ENCODE measurements at regions not wholly inside any gene's neighbourhood (a gene's known extent, or its start where the extent isn't known, plus 50 kb on each side); places are given as distances from the start of the nearest gene placed in this dataset.

GRCh38 chrX:39705290-39705689, 392.5 kb downstream of the BCOR start:
- TF ChIP-seq, protein P1, sequence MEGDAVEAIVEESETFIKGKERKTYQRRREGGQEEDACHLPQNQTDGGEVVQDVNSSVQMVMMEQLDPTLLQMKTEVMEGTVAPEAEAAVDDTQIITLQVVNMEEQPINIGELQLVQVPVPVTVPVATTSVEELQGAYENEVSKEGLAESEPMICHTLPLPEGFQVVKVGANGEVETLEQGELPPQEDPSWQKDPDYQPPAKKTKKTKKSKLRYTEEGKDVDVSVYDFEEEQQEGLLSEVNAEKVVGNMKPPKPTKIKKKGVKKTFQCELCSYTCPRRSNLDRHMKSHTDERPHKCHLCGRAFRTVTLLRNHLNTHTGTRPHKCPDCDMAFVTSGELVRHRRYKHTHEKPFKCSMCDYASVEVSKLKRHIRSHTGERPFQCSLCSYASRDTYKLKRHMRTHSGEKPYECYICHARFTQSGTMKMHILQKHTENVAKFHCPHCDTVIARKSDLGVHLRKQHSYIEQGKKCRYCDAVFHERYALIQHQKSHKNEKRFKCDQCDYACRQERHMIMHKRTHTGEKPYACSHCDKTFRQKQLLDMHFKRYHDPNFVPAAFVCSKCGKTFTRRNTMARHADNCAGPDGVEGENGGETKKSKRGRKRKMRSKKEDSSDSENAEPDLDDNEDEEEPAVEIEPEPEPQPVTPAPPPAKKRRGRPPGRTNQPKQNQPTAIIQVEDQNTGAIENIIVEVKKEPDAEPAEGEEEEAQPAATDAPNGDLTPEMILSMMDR (IDR thresholded peaks at IDR 0.05; ENCODE audit: insufficient read depth, low read length, severe bottlenecking), result peak; percentile 54
- Histone ChIP-seq H3K36me3 (ENCODE audit: control insufficient read depth, insufficient read depth, low read length) (no peaks in the 10 kb centered on the region), H3K27me3 (ENCODE audit: control insufficient read depth, insufficient read depth, low read length) (no peaks in the 10 kb centered on the region), H3K4me3 (ENCODE audit: low read depth, low read length) (no peak overlapping the region)
- no peak for FAIRE-seq
- peak; percentile 80 for DNase-seq (ENCODE audit: low read depth)

- TF ChIP-seq, protein P1 (IDR thresholded peaks at IDR 0.05; ENCODE audit: insufficient read depth, low read length, severe bottlenecking), result no peak
- Histone ChIP-seq H3K36me3 (ENCODE audit: control insufficient read depth, insufficient read depth, low read length) (no peaks in the 10 kb centered on the region), H3K4me3 (ENCODE audit: low read depth, low read length) (no peak overlapping the region), H3K27me3 (ENCODE audit: control insufficient read depth, insufficient read depth, low read length) (no peaks in the 10 kb centered on the region)
- DNase-seq (ENCODE audit: low read depth), result no peak
- FAIRE-seq, result no peak
These were observed 388.4 kb downstream of the BCOR start for GRCh38 chrX:39709364-39709763.

DNA sequence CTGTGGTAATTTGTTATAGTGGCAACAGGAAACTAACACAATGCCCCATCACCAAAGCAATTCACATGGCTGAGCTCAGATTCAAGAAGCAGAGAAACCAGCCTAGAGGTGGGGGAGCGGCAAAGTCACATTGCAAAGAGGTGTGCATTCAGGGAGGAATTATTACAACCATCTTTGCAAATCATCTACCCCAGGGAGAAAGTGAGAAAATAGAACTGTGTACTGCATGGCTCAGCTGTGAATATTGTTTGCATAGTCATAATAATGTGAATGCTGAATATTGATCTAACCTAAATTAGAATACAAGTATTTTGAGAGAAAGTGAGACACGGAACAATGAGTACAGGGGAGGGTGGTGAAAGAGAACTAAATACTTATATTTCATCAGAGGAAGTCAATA, 387.9 kb downstream of the BCOR start:
- no peak for FAIRE-seq
- TF ChIP-seq, protein P1 (IDR thresholded peaks at IDR 0.05; ENCODE audit: insufficient read depth, low read length, severe bottlenecking), result no peak

GRCh38 chrX:39710776-39711175, 387.0 kb downstream of the BCOR start:
- Histone ChIP-seq H3K36me3 (ENCODE audit: control insufficient read depth, insufficient read depth, low read length) (no peaks in the 10 kb centered on the region), H3K27me3 (ENCODE audit: control insufficient read depth, insufficient read depth, low read length) (no peaks in the 10 kb centered on the region), H3K4me3 (ENCODE audit: low read depth, low read length) (no peak overlapping the region)
- TF ChIP-seq, protein P1 (IDR thresholded peaks at IDR 0.05; ENCODE audit: insufficient read depth, low read length, severe bottlenecking), result no peak
- FAIRE-seq, result no peak
- DNase-seq (ENCODE audit: low read depth), result no peak

More for the DNA sequence above, 387.9 kb downstream of the BCOR start:
- H3K27me3 ChIP-seq (ENCODE audit: control insufficient read depth, insufficient read depth, low read length), result no peaks in the 10 kb centered on the region
- H3K36me3 ChIP-seq (ENCODE audit: control insufficient read depth, insufficient read depth, low read length), result no peaks in the 10 kb centered on the region
- DNase-seq (ENCODE audit: low read depth), result no peak
- no peak overlapping the region for H3K4me3 ChIP-seq (ENCODE audit: low read depth, low read length)

DNA sequence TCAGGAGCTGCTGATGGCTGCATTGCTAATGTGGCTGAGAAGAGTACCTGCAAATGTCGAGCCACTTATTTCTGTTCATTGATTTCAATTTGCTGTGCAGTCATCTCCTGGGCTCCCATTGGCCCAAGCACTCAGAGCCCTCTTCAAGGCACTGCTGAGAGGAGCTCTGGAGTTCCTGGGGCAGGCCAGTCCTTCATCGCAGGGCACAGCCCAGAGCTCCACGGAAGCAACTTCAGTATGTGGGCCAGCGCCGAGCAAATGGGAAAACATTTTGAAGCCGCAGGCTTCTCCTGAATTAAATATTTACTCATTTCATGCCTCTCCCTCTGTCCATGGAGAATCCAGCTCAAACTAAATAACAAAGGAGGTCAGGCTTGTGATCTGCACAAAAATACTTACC, 383.3 kb downstream of the BCOR start:
- TF ChIP-seq, protein P1 (IDR thresholded peaks at IDR 0.05; ENCODE audit: insufficient read depth, low read length, severe bottlenecking), result no peak
- no peak for FAIRE-seq
- Histone ChIP-seq H3K27me3 (ENCODE audit: control insufficient read depth, insufficient read depth, low read length) (no peaks in the 10 kb centered on the region), H3K4me3 (ENCODE audit: low read depth, low read length) (no peak overlapping the region), H3K36me3 (ENCODE audit: control insufficient read depth, insufficient read depth, low read length) (no peaks in the 10 kb centered on the region)
- DNase-seq (ENCODE audit: low read depth), result no peak

DNA sequence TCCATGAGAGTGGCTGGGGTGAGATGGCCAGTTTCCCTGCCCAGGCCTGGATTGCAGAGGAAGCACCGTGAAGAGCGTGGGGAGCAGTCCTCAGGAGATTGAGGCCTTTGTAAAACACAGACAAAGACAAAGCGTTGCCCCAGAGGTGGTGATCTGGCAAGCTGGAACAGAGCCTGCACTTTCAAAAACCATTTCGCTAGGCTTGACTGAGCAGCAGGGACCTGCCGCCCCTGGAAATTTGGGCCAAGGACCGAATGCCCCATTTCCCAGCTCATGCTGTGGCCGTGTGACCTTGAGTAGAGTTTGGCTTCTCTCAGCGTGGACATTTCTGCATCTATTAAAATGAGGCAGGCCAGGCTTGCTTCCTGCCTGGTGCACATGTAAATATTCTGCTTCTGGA, 381.4 kb downstream of the BCOR start:
- Histone ChIP-seq H3K36me3 (ENCODE audit: control insufficient read depth, insufficient read depth, low read length) (no peaks in the 10 kb centered on the region), H3K27me3 (ENCODE audit: control insufficient read depth, insufficient read depth, low read length) (no peaks in the 10 kb centered on the region), H3K4me3 (ENCODE audit: low read depth, low read length) (no peak overlapping the region)
- DNase-seq (ENCODE audit: low read depth) (no peak), FAIRE-seq (no peak)
- TF ChIP-seq, protein P1 (IDR thresholded peaks at IDR 0.05; ENCODE audit: insufficient read depth, low read length, severe bottlenecking), result no peak
